ENCODE measurements at regions not wholly inside any gene's neighbourhood (a gene's known extent, or its start where the extent isn't known, plus 50 kb on each side); places are given as distances from the start of the nearest gene placed in this dataset.

GRCh38 chr3:106078635-106079034, 209.8 kb upstream of the CBLB start:
- TF ChIP-seq SUZ12 (IDR thresholded peaks at IDR 0.05; ENCODE audit: extremely low read depth, insufficient read depth, insufficient read length) (no peak), ZNF274 (IDR thresholded peaks at IDR 0.05; ENCODE audit: low read depth, low read length) (no peak)
